ENCODE measurements at regions not wholly inside any gene's neighbourhood (a gene's known extent, or its start where the extent isn't known, plus 50 kb on each side); places are given as distances from the start of the nearest gene placed in this dataset.
A peak's percentile ranks its signal among the peaks of the same experiment; 100 is the strongest.
"Not testable (repeated sequence)": the region's sequence is repeated elsewhere in the genome, so short reads cannot be mapped to it uniquely, and the experiment has no call there.

DNA sequence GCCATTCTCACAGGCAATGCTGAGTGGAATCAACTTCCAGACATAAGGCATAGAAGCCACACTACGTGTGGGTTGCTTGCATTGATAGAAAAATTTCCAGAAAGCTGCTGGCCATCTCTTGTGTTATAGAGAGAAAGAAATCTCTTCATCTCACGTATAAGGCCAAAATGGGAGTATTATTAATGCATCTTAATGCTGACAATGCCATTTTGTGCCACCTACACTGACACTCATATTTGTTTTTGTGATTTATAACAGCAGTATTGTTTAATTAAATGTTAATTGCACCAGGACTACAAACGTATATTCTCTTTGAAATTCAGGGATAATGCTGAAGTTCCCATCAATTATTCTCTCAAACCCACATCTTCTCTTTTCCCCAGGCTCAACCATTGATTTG is 56.1 kb upstream of the TMEM132D start:
- no peak for DNase-seq (ENCODE audit: low spot score)

DNA sequence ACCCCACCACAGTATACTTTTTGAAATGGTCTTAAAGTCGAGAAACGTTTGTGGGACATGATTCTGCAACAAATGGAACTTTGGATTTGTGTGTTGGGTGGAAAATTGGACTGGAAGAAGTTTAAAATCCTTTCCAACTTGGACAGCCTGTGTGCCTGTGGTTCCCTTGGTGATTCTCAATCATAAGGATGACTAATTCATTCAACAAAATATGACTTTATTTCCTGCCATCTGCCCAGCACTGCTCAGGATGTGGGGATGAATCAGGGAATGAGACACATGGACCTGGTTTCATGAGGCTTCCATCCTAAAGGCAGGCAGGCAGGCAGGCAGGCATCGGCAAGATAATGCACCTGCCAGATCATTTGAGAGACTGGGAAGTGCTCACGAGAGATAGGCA is 57.3 kb upstream of the TMEM132D start:
- no peak for DNase-seq (ENCODE audit: low spot score)

- no peak for DNase-seq (ENCODE audit: low spot score)
Observed at GRCh38 chr12:129961856-129962255, 58.0 kb upstream of the TMEM132D start.

DNA sequence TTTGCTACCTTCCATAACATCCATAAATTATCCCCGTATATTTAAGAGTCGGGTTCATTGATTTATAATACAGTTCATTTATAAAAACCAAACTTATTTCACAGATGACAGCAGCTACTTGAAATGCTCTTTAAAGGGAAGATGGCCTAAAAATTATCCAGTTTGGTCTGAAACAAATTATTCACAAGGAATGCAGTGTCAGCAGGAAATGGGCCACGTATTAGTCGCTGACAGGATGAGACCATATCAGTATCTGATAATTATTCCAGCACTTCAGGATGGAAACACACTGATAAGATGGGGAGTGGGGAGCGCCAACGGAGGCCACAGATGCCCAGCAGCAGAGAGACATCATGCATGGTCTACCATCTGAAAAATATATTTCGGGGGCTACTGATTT is 60.5 kb upstream of the TMEM132D start:
- DNase-seq (ENCODE audit: low spot score), result no peak

GRCh38 chr12:129964826-129965457 is 61.1 kb upstream of the TMEM132D start:
- no peak for DNase-seq (ENCODE audit: low spot score)

DNA sequence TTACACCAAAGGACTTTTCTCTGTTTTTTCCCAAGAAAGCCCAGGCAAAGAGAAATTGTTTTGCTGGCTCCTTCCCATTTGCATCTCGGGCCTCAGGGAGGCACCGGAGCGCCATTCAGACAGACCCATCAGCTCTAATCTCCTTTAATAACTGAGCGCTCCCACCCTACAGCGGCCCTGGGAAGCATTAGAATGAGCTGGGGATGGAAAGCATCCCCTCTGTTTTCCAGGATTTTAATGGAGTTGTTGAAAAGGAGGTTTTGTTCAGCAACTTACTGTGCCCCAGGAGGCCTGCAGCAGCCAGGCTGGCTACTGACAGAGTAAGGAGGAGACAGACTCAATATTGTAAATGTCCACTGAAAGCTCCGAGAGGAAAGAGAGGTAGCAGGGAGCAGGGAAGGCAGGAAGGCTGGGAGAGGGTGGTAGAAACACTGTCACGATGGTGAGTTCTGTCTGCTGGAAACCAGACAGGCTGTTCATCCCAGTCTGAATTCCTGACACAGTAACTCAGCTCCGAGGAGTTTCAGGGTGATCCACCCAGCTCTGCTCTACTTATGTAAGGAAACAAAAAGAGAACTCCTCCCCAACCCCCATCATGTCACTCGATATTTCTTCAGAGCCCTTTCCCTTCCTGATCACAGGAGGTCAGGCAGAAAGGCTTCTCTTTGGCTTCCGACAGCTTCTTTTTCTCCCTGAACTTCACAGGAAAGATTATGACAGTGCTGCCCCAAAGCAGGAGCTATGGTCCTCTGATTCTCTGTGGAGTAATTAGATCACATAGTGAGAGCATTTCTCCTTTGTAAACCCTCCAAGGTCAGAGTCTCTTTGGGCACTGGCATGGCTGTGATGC is 62.5 kb upstream of the TMEM132D start:
- no peak for DNase-seq (ENCODE audit: low spot score)

DNA sequence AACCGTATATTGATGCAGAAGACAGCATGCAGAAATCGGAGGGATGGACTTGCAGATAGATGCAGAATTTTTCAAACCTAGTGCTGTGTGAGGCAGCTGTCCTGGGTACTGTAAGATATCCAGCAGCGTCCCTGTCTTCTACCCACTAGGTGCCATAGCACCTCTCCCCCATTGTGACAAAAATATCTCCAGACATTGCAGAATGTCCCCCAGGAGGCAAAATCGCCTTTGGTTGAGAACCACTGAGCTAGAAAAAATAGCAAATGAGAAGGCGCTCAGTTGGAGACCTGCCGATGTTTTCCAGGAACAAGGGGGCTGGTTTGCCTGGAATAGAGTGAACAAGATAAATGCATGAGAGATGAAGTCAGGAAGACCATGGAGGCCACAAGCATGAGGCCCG is 67.9 kb upstream of the TMEM132D start:
- DNase-seq (ENCODE audit: low spot score), result no peak

DNA sequence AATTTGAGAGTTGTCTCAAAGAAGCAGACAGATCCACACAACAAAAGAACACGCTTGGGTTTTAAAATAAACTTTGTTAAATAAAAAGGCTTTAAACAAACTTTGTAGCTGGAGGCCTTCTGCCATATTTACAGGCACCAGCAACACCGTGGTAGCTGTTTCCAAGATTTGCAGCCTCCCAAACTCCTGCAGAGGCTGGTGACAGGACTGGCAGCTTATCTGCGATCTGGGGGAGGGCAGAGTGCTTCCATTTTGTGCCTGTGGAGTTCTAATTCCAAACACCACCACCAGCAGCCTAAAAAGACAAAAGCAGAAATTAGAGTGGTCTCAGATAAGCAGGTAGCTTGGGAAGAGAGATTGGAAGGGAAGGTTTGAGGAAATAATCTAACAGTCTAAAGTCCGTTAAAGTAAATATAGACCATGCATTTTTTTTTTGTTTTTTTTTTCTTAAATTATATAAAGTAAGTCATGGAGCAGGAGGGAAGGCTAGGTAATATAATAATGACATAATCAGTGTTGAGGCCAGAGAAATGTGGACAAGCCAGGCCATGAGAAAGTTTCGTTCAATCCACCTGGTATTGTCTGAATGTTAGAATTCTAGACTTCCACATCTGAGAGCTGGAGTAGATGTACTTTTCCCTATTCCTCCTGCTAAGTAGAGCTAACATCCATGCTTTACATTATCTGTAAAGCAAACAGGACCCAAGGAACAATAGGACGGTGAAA is 69.6 kb upstream of the TMEM132D start:
- no peak for DNase-seq (ENCODE audit: low spot score)

DNA sequence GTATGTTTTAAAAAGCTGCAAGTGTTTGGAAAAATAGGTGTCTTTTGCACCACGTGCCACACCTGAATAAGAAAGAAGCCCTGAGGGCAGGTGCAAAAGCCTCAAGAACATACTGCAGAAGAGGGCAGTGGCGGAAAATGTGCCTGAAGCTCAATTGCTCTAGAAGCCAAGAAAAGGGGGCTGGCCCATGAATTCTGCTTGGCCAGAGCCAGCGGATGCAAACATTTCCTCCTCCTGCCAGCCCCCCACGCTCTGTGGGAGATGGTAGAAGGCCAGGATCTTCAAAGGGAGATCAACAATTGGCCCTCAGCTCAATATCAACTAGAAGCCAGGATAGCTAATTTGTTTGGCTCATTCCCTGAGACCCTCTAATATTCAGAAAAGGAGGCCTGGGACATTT is 80.3 kb upstream of the TMEM132D start:
- no peak for DNase-seq (ENCODE audit: low spot score)

- no peak for DNase-seq (ENCODE audit: low spot score)
Observed at GRCh38 chr12:129987841-129988240, 84.0 kb upstream of the TMEM132D start.

GRCh38 chr12:129994634-129995033 is 90.8 kb upstream of the TMEM132D start:
- DNase-seq (ENCODE audit: low spot score), result no peak

- no peak for DNase-seq (ENCODE audit: low spot score)
Observed at GRCh38 chr12:129997239-129997638, 93.4 kb upstream of the TMEM132D start.

DNA sequence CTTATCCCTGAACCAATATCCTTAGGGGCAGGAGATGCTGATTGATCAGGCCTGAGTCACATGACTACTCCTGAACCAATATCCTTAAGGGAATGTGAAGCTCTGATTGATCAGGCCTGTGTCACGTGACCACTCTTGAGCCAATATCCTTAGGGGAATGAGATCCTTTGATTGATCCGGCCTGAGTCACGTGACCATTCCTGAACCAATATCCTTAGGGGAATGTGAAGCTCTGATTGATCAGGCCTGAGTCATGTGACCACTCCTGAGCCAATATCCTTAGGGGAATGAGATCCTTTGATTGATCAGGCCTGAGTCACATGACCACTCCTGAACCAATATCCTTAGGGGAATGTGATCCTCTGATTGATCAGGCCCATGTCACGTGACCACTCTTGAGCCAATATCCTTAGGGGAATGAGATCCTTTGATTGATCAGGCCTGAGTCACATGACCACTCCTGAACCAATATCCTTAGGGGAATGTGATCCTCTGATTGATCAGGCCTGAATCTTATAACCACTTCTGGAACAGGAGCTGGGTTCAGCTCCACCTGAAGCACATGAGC is 100.6 kb upstream of the TMEM132D start:
- not testable (repeated sequence) for DNase-seq (ENCODE audit: low spot score)

DNA sequence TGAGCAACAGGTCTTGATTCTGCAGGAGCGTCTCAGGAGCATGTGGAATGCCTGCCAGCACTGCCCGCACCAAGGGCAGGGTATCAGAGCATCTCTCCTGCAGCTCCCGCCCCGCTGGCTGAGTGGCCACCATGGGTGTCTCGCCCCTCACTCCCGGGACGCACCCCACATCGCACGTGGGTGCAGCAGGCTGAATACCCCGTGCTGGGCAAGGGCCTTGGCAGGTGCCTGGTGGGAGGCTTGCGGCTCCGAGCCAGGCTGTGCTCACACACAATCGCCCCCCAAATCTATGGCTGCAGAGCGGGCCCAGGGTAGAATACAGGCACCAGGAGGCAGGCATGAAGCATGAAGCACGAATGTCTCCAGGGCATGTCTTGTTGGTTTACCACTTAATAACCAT is 103.9 kb upstream of the TMEM132D start:
- no peak for DNase-seq (ENCODE audit: low spot score)

DNA sequence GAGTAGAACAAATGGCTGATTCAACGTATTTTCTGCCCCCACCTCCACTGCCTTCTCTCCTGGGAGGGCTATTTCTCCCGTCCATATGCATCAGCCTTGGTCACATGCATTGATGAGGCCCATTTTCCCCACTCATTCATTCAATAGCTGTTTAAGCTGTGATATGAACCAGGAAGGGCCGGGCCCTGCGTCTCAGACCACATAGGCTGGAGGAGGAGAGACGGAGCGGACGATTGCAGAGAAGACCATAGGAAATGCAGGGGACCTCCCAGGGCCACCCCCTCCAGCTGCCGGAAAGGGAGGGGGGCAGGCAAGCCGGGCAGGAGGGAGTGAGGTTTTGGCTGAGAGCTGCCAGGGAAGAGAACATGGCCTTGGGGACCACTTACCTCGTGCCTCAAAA is 104.4 kb upstream of the TMEM132D start:
- DNase-seq (ENCODE audit: low spot score), result no peak

DNA sequence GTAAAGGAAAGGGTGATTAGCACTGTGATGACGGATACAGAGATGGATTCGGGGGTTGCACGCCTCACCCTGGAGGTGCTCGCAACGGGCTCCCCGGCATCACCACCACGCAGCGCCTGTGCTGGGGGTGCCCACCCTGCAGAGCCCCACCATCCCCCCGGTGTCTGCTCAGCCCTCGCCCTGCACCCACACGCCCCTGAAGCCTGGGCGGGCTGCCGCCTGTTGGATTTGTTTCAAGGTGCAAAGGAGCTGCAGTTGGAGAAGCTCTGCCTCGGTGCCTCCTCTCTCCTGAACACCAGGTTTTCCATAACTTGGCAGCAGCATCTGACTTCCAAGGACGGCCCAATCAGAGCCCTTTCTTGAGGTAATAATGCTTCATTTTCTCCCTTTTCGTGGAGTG is 106.1 kb upstream of the TMEM132D start:
- no peak for DNase-seq (ENCODE audit: low spot score)

DNA sequence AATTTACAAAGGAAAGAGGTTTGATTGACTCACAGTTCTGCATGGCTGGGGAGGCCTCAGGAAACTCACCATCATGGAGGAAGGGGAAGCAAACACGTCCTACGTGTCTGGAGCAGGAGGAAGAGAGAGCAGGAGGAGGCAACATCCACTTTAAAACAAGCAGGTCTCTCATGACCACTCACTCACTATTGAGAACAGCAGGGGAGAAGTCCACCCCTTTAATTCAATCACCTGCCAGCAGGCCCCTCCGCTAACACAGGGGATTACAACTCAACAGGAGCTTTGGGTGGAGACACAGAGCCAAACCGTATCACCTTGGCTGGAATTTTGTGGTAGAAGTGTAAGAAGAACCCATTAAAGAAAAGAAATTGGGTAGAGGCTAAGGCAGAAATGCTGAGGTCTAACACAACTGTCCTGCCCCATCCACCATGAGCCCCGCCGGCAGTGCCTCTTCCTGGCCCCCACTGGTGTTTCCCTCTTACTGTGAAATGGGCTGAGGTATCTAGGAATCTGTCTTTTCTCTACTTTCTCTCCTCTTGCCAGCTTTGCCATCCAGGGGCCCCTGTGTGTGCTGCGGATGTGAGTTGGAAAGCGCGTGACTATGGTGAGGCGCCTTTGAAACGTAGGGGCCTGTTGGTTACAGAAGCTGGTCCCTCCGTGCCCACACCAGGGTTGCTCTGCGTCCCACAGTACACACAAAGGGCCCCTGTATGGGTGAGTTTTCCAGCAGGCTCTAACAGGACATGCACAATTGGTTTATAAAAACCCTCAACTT is 108.0 kb upstream of the TMEM132D start:
- DNase-seq (ENCODE audit: low spot score), result no peak

GRCh38 chr12:130013771-130014484 is 110.1 kb upstream of the TMEM132D start:
- peak; percentile 90 for DNase-seq (ENCODE audit: low spot score)

GRCh38 chr12:130014485-130014807 is 110.6 kb upstream of the TMEM132D start:
- no peak for DNase-seq (ENCODE audit: low spot score)

- no peak for DNase-seq (ENCODE audit: low spot score)
Observed at GRCh38 chr12:130016194-130016593, 112.4 kb upstream of the TMEM132D start.

DNA sequence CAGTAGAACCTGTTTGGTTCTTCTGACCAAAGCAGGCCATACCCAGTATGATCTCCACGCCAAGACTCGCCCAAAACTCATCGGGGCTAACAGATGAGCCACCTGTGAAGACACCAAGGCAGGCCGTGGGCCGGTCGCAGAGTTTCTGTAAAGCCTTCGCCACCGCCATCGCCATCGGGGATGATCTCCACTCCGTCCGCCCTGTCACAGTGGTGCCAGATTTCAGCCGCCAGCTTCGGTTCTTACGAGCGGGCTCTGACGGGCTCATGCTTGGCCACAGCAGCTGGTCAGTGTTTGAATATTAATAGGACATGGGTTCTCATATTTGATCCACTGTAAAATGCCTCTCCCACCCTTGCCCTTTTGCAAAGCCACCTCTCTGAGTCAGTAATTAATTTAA is 113.2 kb upstream of the TMEM132D start:
- DNase-seq (ENCODE audit: low spot score), result no peak
